Neutrophil (primary cell): ENCODE measurements at regions not wholly inside any gene's neighbourhood (a gene's known extent, or its start where the extent isn't known, plus 50 kb on each side); places are given as distances from the start of the nearest gene placed in this dataset.

Experiments used
- H3K27ac ChIP-seq: fragments of 200-600 bp; sonication (generic); 2 replicates; pipeline ENCODE4 v1.5.1; 2016; ENCODE audit warnings: mild to moderate bottlenecking, moderate library complexity
- H3K27me3 ChIP-seq: fragments of 200-600 bp; sonication (generic); 2 replicates; pipeline ENCODE4 v1.6.0; 2016; ENCODE audit warnings: mild to moderate bottlenecking
- H3K36me3 ChIP-seq: fragments of 200-600 bp; sonication (generic); 2 replicates; pipeline ENCODE4 v1.5.1; 2017
- H3K4me1 ChIP-seq, 2 experiments: fragments of 200-600 bp in 1 of 2; sonication (generic) in 1 of 2; 1 replicate in 1 of 2; 2 replicates in 1 of 2; pipeline versions ENCODE4 v1.5.1 to v1.6.1; 2013 to 2016; ENCODE audit warnings: low read depth in 1 of 2, low read length in 1 of 2, mild to moderate bottlenecking in 1 of 2, moderate library complexity in 1 of 2; ENCODE audit not compliant: control insufficient read depth in 1 of 2, insufficient read depth in 1 of 2
- H3K4me3 ChIP-seq, 2 experiments: fragments of 200-600 bp in 1 of 2; sonication (generic) in 1 of 2; 1 replicate in 1 of 2; 2 replicates in 1 of 2; pipeline ENCODE4 v1.5.1; 2013 to 2016; ENCODE audit warnings: low read depth in 1 of 2, low read length in 1 of 2, mild to moderate bottlenecking in 1 of 2, moderate library complexity in 1 of 2
- H3K9me3 ChIP-seq: fragments of 200-600 bp; sonication (generic); 2 replicates; pipeline ENCODE4 v1.5.1; 2016
- CTCF ChIP-seq: fragments of 200-600 bp; sonication (generic); IDR thresholded peaks from 2 replicates; pipeline ENCODE4 v1.5.1; 2016; ENCODE audit warnings: antibody characterized with exemption

GRCh38 chr1:239630767-239631166 lies 244.4 kb downstream of the CHRM3 start:
- H3K4me1 ChIP-seq = no peaks in the 10 kb centered on the region
- H3K27me3 ChIP-seq = no peaks in the 10 kb centered on the region
- no peak for TF ChIP-seq CTCF
- H3K36me3 ChIP-seq = no peaks in the 10 kb centered on the region
- H3K9me3 ChIP-seq = no peaks in the 10 kb centered on the region
- no peak overlapping the region for H3K4me3 ChIP-seq
- no peak overlapping the region for H3K27ac ChIP-seq

- no peaks in the 10 kb centered on the region for H3K27me3 ChIP-seq
- TF ChIP-seq CTCF = no peak
Observed at GRCh38 chr1:239633432-239633831, 247.1 kb downstream of the CHRM3 start.

GRCh38 chr1:239635276-239635675 lies 248.9 kb downstream of the CHRM3 start:
- H3K36me3 ChIP-seq = no peaks in the 10 kb centered on the region
- TF ChIP-seq CTCF = no peak

More at GRCh38 chr1:239633432-239633831, 247.1 kb downstream of the CHRM3 start:
- no peak overlapping the region for H3K4me3 ChIP-seq
- H3K27ac ChIP-seq = no peak overlapping the region
- no peaks in the 10 kb centered on the region for H3K9me3 ChIP-seq
- H3K4me1 ChIP-seq = no peaks in the 10 kb centered on the region
- H3K36me3 ChIP-seq = no peaks in the 10 kb centered on the region

GRCh38 chr1:239636347-239636746 lies 250.0 kb downstream of the CHRM3 start:
- no peak overlapping the region for H3K4me3 ChIP-seq
- no peak overlapping the region for H3K27ac ChIP-seq
- no peaks in the 10 kb centered on the region for H3K9me3 ChIP-seq
- no peaks in the 10 kb centered on the region for H3K4me1 ChIP-seq
- no peaks in the 10 kb centered on the region for H3K27me3 ChIP-seq
- H3K36me3 ChIP-seq = no peaks in the 10 kb centered on the region
- no peak for TF ChIP-seq CTCF

More at GRCh38 chr1:239635276-239635675, 248.9 kb downstream of the CHRM3 start:
- H3K4me3 ChIP-seq = no peak overlapping the region
- no peaks in the 10 kb centered on the region for H3K4me1 ChIP-seq
- H3K27me3 ChIP-seq = no peaks in the 10 kb centered on the region
- H3K9me3 ChIP-seq = no peaks in the 10 kb centered on the region
- H3K27ac ChIP-seq = no peak overlapping the region

- Histone ChIP-seq H3K9me3 (no peaks in the 10 kb centered on the region), H3K27ac (no peak overlapping the region), H3K4me1 (no peaks in the 10 kb centered on the region), H3K27me3 (no peaks in the 10 kb centered on the region), H3K36me3 (no peaks in the 10 kb centered on the region), H3K4me3 (no peak overlapping the region)
- TF ChIP-seq CTCF = no peak
Observed at GRCh38 chr1:239644604-239645003, 258.2 kb downstream of the CHRM3 start.

- H3K27ac ChIP-seq = no peak overlapping the region
- H3K36me3 ChIP-seq = no peaks in the 10 kb centered on the region
- TF ChIP-seq CTCF = no peak
- H3K4me1 ChIP-seq = no peaks in the 10 kb centered on the region
- no peaks in the 10 kb centered on the region for H3K27me3 ChIP-seq
- no peak overlapping the region for H3K4me3 ChIP-seq
- no peaks in the 10 kb centered on the region for H3K9me3 ChIP-seq
Observed at GRCh38 chr1:239647045-239647444, 260.7 kb downstream of the CHRM3 start.
